IMR-90 (cell line): ENCODE measurements at regions not wholly inside any gene's neighbourhood (a gene's known extent, or its start where the extent isn't known, plus 50 kb on each side); places are given as distances from the start of the nearest gene placed in this dataset.

Source experiments
- ATAC-seq: fragments of 200-7000 bp; cut with Tn5 transposase; 2 replicates; pipeline ENCODE4 v1.9.1; 2020; ENCODE audit warnings: low read depth, mild to moderate bottlenecking, moderate library complexity
- BruUV-seq: library from RNA; stranded (reverse); fragments of 400-500 nt; replicated peaks from 2 replicates; lab custom pipeline; 2021; lab: Mats Ljungman, UMichigan
- CTCF ChIA-PET: fragments of 300-600 bp; formaldehyde crosslinking; extraction: SDS; loops from one replicate; lab custom pipeline; 2021; ENCODE audit warnings: antibody characterized with exemption; lab: Yijun Ruan, JAX
- POLR2A ChIA-PET: fragments of 300-600 bp; sonication (Branson Sonifier 250); formaldehyde crosslinking; loops from one replicate; lab custom pipeline; 2022; ENCODE audit warnings: antibody characterized with exemption; ENCODE audit not compliant: unreplicated experiment; lab: Charles Lee
- DNase-seq: peaks from one replicate; pipeline ENCODE4 v3.0.0; 2013
- H2AFZ ChIP-seq: replicated peaks from 2 replicates; pipeline ENCODE3; 2013; ENCODE audit warnings: low read length, mild to moderate bottlenecking; ENCODE audit not compliant: poor library complexity
- H2AK5ac ChIP-seq: 2 replicates; pipeline ENCODE4 v1.6.1; 2013; ENCODE audit warnings: low read depth, low read length, inconsistent platforms
- H2AK9ac ChIP-seq: replicated peaks from 2 replicates; pipeline ENCODE3; 2013; ENCODE audit warnings: mild to moderate bottlenecking, low read depth, low read length, moderate library complexity; ENCODE audit not compliant: poor library complexity
- H2BK120ac ChIP-seq: 2 replicates; pipeline ENCODE4 v1.6.1; 2013; ENCODE audit warnings: low read depth, low read length, inconsistent platforms
- H2BK15ac ChIP-seq: 3 replicates; pipeline ENCODE4 v1.6.1; 2013; ENCODE audit warnings: low read depth, low read length, inconsistent platforms
- H2BK20ac ChIP-seq: 2 replicates; pipeline ENCODE4 v1.6.1; 2013; ENCODE audit warnings: low read depth, mild to moderate bottlenecking, inconsistent platforms, low read length, moderate library complexity
- H2BK5ac ChIP-seq: 2 replicates; pipeline ENCODE4 v1.6.1; 2013; ENCODE audit warnings: mild to moderate bottlenecking, low read depth, low read length, inconsistent platforms; ENCODE audit not compliant: poor library complexity, severe bottlenecking
- H3K14ac ChIP-seq: replicated peaks from 2 replicates; pipeline ENCODE4 v1.6.1; 2013; ENCODE audit warnings: low read depth, low read length, inconsistent platforms
- H3K18ac ChIP-seq: 2 replicates; pipeline ENCODE4 v1.6.1; 2013; ENCODE audit warnings: low read depth, low read length, control low read depth
- H3K23ac ChIP-seq: 2 replicates; pipeline ENCODE4 v1.6.1; 2013; ENCODE audit warnings: low read depth, low read length, inconsistent platforms
- H3K27ac ChIP-seq: 2 replicates; pipeline ENCODE4 v1.5.1; 2013; ENCODE audit warnings: mild to moderate bottlenecking, control low read depth, low read length; ENCODE audit not compliant: insufficient read depth
- H3K27me3 ChIP-seq: 2 replicates; pipeline ENCODE4 v1.6.1; 2013; ENCODE audit warnings: low read length; ENCODE audit not compliant: control insufficient read depth, insufficient read depth
- H3K36me3 ChIP-seq: 2 replicates; pipeline ENCODE4 v1.6.1; 2013; ENCODE audit warnings: low read length, mixed read lengths; ENCODE audit not compliant: control insufficient read depth, insufficient read depth
- H3K4ac ChIP-seq: 2 replicates; pipeline ENCODE4 v1.6.1; 2013; ENCODE audit warnings: low read depth, low read length, inconsistent platforms
- H3K4me1 ChIP-seq: 2 replicates; pipeline ENCODE4 v1.6.1; 2013; ENCODE audit warnings: low read length, mixed read lengths; ENCODE audit not compliant: control insufficient read depth, insufficient read depth
- H3K4me2 ChIP-seq: 2 replicates; pipeline ENCODE4 v1.6.1; 2013; ENCODE audit warnings: low read depth, mild to moderate bottlenecking, control low read depth, low read length, moderate library complexity
- H3K4me3 ChIP-seq: 2 replicates; pipeline ENCODE4 v1.5.1; 2013; ENCODE audit warnings: low read depth, mild to moderate bottlenecking, control low read depth, low read length, moderate library complexity; ENCODE audit not compliant: insufficient read depth
- H3K56ac ChIP-seq: 2 replicates; pipeline ENCODE4 v1.6.1; 2013; ENCODE audit warnings: low read length, inconsistent platforms; ENCODE audit not compliant: insufficient read depth; ENCODE audit errors: extremely low read depth
- H3K79me1 ChIP-seq, 2 experiments: 2 replicates each; pipeline ENCODE4 v1.6.1; 2013; ENCODE audit warnings: low read length in 2 of 2, inconsistent platforms in 1 of 2, low read depth in 1 of 2
- H3K9ac ChIP-seq: 2 replicates; pipeline ENCODE4 v1.6.1; 2013; ENCODE audit warnings: low read depth, low read length, control low read depth
- H3K9me1 ChIP-seq: 2 replicates; pipeline ENCODE4 v1.6.1; 2013; ENCODE audit warnings: low read length, inconsistent platforms; ENCODE audit not compliant: insufficient read depth
- H3K9me3 ChIP-seq: 2 replicates; pipeline ENCODE4 v1.6.1; 2013; ENCODE audit warnings: low read length; ENCODE audit not compliant: control insufficient read depth, insufficient read depth
- H4K20me1 ChIP-seq: 2 replicates; pipeline ENCODE4 v1.6.1; 2013; ENCODE audit warnings: low read length, inconsistent platforms; ENCODE audit not compliant: insufficient read depth
- H4K5ac ChIP-seq: 2 replicates; pipeline ENCODE4 v1.6.1; 2013; ENCODE audit warnings: mild to moderate bottlenecking, low read depth, low read length, control low read depth
- H4K8ac ChIP-seq, 2 experiments: 2 replicates each; pipeline ENCODE4 v1.6.1; 2013; ENCODE audit warnings: low read depth in 2 of 2, low read length in 2 of 2, control low read depth in 1 of 2, inconsistent platforms in 1 of 2
- H4K91ac ChIP-seq: 2 replicates; pipeline ENCODE4 v1.6.1; 2013; ENCODE audit warnings: low read depth, low read length, inconsistent platforms; ENCODE audit not compliant: insufficient read depth
- BHLHE40 ChIP-seq: fragments of 150-350 bp; IDR thresholded peaks from 2 replicates; pipeline ENCODE4 v1.6.1; 2016; ENCODE audit warnings: mild to moderate bottlenecking, low read depth, low read length
- ELK1 ChIP-seq: fragments of 150-350 bp; IDR thresholded peaks from 2 replicates; pipeline ENCODE4 v1.6.1; 2016; ENCODE audit warnings: low read depth, mild to moderate bottlenecking, low read length, moderate library complexity, borderline replicate concordance
- FOS ChIP-seq: fragments of 150-350 bp; IDR thresholded peaks from 2 replicates; pipeline ENCODE4 v1.6.1; 2016; ENCODE audit warnings: low read depth, low read length
- MAZ ChIP-seq: IDR thresholded peaks from 2 replicates; pipeline ENCODE4 v1.6.1; 2012; ENCODE audit warnings: low read depth, mild to moderate bottlenecking, low read length, improper control_type of control experiment, moderate library complexity, borderline replicate concordance
- SMC3 ChIP-seq: fragments of 150-350 bp; IDR thresholded peaks from 2 replicates; pipeline ENCODE4 v1.6.1; 2016; ENCODE audit warnings: low read depth, mild to moderate bottlenecking, antibody characterized with exemption, low read length, moderate library complexity
- USF2 ChIP-seq: fragments of 150-350 bp; IDR thresholded peaks from 2 replicates; pipeline ENCODE4 v1.6.1; 2017; ENCODE audit warnings: mild to moderate bottlenecking, antibody characterized with exemption, low read length, low read depth
- WGBS, 2 experiments: methylation state at CpG; one replicate each; pipeline versions ENCODE4 v1.1.5 to v1.1.7; 2013; ENCODE audit warnings: missing lambda C conversion rate in 2 of 2; ENCODE audit not compliant: insufficient read length in 1 of 2; ENCODE audit errors: extremely low coverage in 2 of 2; 5-methylcytosine and 5-hydroxymethylcytosine counted together
- dilution Hi-C: fragments of 300-500 bp; cut with HindIII; formaldehyde crosslinking; loops from one replicate; pipeline ENCODE4 v1.14.3; 2018; ENCODE audit warnings: low sequenced_read_pairs; ENCODE audit not compliant: unreplicated experiment
- in situ Hi-C: fragments of 300-500 bp; cut with MboI; formaldehyde crosslinking; loops from 3 replicates; pipeline ENCODE4 v1.14.3; 2019; ENCODE audit warnings: low sequenced_read_pairs, inconsistent platforms, mixed read lengths
- intact Hi-C: fragments of 100-400 bp; cut with micrococcal nuclease; formaldehyde crosslinking; loops from 2 replicates; pipeline ENCODE4 v1.10.0; 2022

DNA sequence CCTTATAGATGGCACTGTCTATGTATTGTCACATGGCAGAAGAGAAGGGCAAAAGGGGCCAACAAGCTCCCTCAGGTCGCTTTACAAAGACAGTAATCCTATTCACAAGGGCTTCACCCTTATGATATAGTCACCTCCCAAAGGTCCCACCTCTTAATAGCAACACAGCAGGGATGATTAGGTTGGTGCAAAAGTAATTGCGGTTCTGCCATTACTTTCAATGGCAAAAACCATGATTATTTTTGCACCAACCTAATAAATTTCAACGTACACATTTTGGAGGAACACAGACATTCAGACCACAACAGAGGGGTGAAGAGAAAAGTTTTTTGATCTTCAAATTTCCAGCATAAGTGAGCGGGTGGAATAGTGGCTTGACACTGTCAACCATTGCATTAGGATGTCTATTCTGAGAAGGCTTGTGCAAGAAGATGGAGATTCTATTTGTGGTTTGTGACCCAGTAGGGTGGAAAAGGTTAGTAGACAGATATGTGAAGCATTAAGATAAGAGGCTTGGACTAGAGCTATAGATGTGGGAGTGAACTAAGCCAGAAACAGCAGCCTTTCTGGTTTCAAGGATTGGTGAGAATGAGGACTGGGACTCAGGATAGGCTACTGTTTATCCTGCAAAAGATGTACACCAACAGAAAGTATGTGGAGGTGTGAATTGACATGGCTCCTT lies 75.5 kb upstream of the CPSF6 start:
- Histone ChIP-seq H3K4me2 (no peak overlapping the region), H3K4me1 (no peaks in the 10 kb centered on the region), H3K9ac (no peak overlapping the region), H2BK15ac (no peak overlapping the region), H3K9me1 (no peaks in the 10 kb centered on the region), H3K79me1 (no peaks in the 10 kb centered on the region), H3K4ac (no peak overlapping the region), H4K20me1 (no peaks in the 10 kb centered on the region), H3K27ac (no peak overlapping the region), H4K5ac (no peak overlapping the region), H3K56ac (no peak overlapping the region), H4K8ac (no peak overlapping the region), H2BK120ac (no peak overlapping the region), H3K36me3 (no peaks in the 10 kb centered on the region), H2BK5ac (no peak overlapping the region), H3K14ac (no peak overlapping the region), H3K23ac (no peak overlapping the region), H2AK5ac (no peak overlapping the region), H3K18ac (no peak overlapping the region), H3K9me3 (no peaks in the 10 kb centered on the region), H2AK9ac (no peak overlapping the region), H4K91ac (no peak overlapping the region), H2BK20ac (no peak overlapping the region), H3K4me3 (no peak overlapping the region), H3K27me3 (peaks cover 5% of the 10 kb centered on the region; the same call in 1 of the 2 replicates), H2AFZ (no peak overlapping the region)
- CTCF ChIA-PET = no interaction called here
- intact Hi-C loops = loop anchor here (1.0 kb wide), 1 partner anchor 20 kb away; no protein-coding TSS in a partner anchor
- POLR2A ChIA-PET = no interaction called here
- no CpG with 5 or more reads among the region's 4 CpGs for WGBS, 2 experiments
- no TSS peak for BruUV-seq
- DNase-seq = no peak
- dilution Hi-C loops = no loop called here
- ATAC-seq = no peak
- in situ Hi-C loops = no loop called here
- TF ChIP-seq FOS (no peak), MAZ (no peak), BHLHE40 (no peak), ELK1 (no peak), USF2 (no peak), SMC3 (no peak)
